Tibial nerve (tissue), 4 donors: ENCODE measurements at regions not wholly inside any gene's neighbourhood (a gene's known extent, or its start where the extent isn't known, plus 50 kb on each side); places are given as distances from the start of the nearest gene placed in this dataset.

Source experiments
- DNase-seq, 2 donors: peaks; one replicate each; pipeline ENCODE4 v3.0.0-alpha.2; 2019; ENCODE audit warnings: low spot score in 2 of 2
- H3K27ac ChIP-seq, 4 donors: fragments of 200-600 bp; sonication (generic) in 3 of 4; one replicate each; pipeline ENCODE4 v1.5.1; 2017 to 2019; ENCODE audit warnings: mild to moderate bottlenecking in 1 of 4
- H3K27me3 ChIP-seq, 2 donors: fragments of 200-600 bp; sonication (generic) in 1 of 2; one replicate each; pipeline versions ENCODE4 v1.5.1 to v1.6.0; 2017 to 2019
- H3K36me3 ChIP-seq, 3 donors: fragments of 200-600 bp; sonication (generic); one replicate each; pipeline ENCODE4 v1.5.1; 2018 to 2019
- H3K4me1 ChIP-seq, 4 donors: fragments of 200-600 bp; sonication (generic) in 3 of 4; one replicate each; pipeline ENCODE4 v1.5.1; 2017 to 2019
- H3K4me3 ChIP-seq, 4 donors: fragments of 200-600 bp; sonication (generic) in 3 of 4; one replicate each; pipeline ENCODE4 v1.5.1; 2017 to 2019; ENCODE audit warnings: mild to moderate bottlenecking in 1 of 4, moderate library complexity in 1 of 4
- H3K9me3 ChIP-seq, 4 donors: fragments of 200-600 bp; sonication (generic) in 3 of 4; one replicate each; pipeline ENCODE4 v1.5.1; 2017 to 2019
- CTCF ChIP-seq, 5 experiments: fragments of 200-600 bp in 3 of 5; fragments of 450-650 bp in 2 of 5; sonication (generic) in 3 of 5; IDR thresholded peaks; one replicate each; pipeline ENCODE4 v1.5.1; 2016 to 2019; ENCODE audit warnings: antibody characterized with exemption in 5 of 5, mild to moderate bottlenecking in 3 of 5, moderate library complexity in 2 of 5
- EP300 ChIP-seq, 2 donors: sonication (generic); formaldehyde crosslinking; IDR thresholded peaks; one replicate each; pipeline ENCODE4 v1.6.1; 2017; ENCODE audit warnings: antibody characterized with exemption in 2 of 2, mild to moderate bottlenecking in 1 of 2
- POLR2A ChIP-seq, 2 donors: fragments of 450-650 bp; IDR thresholded peaks; one replicate each; pipeline ENCODE4 v1.6.1; 2017; ENCODE audit warnings: antibody characterized with exemption in 2 of 2, mild to moderate bottlenecking in 2 of 2, moderate library complexity in 2 of 2
- WGBS, 2 donors: methylation state at CpG; one replicate each; pipeline ENCODE4 v1.1.5; 2018; 5-methylcytosine and 5-hydroxymethylcytosine counted together

GRCh38 chr10:118513174-118513573, 82.3 kb downstream of the PRLHR start:
- Histone ChIP-seq H3K9me3 (peaks cover 0 to 6% (median 0%) of the 10 kb centered on the region in 4 donors), H3K36me3 (no peaks in the 10 kb centered on the region), H3K27ac (no peak overlapping the region), H3K4me3 (no peak overlapping the region), H3K4me1 (no peaks in the 10 kb centered on the region), H3K27me3 (no peaks in the 10 kb centered on the region)
- DNase-seq: no peak
- 73 to 80% methylated on average over 3 of the region's 3 CpGs for WGBS, 2 donors
- TF ChIP-seq EP300 (IDR thresholded peaks at IDR 0.05) (no peak), POLR2A (IDR thresholded peaks at IDR 0.05) (no peak), CTCF (IDR thresholded peaks at IDR 0.05) (no peak)

GRCh38 chr10:118511711-118512110, 83.7 kb downstream of the PRLHR start:
- H3K27ac ChIP-seq: no peak overlapping the region
- H3K4me1 ChIP-seq: no peaks in the 10 kb centered on the region
- no peak overlapping the region for H3K4me3 ChIP-seq
- no peaks in the 10 kb centered on the region for H3K36me3 ChIP-seq
- H3K27me3 ChIP-seq: no peaks in the 10 kb centered on the region
- 65 to 72% methylated on average over 2 of the region's 2 CpGs for WGBS, 2 donors
- TF ChIP-seq EP300 (IDR thresholded peaks at IDR 0.05) (peak in 1 of 2 donors; percentile 38), CTCF (IDR thresholded peaks at IDR 0.05) (no peak), POLR2A (IDR thresholded peaks at IDR 0.05) (no peak)
- DNase-seq: no peak
- no peaks in the 10 kb centered on the region for H3K9me3 ChIP-seq

- no peak for TF ChIP-seq EP300 (IDR thresholded peaks at IDR 0.05)
- no peak for TF ChIP-seq CTCF (IDR thresholded peaks at IDR 0.05)
- no peak for TF ChIP-seq POLR2A (IDR thresholded peaks at IDR 0.05)
- 54 to 56% methylated on average over 1 of the region's 1 CpG for WGBS, 2 donors
- H3K27ac ChIP-seq: no peak overlapping the region
- no peaks in the 10 kb centered on the region for H3K27me3 ChIP-seq
- no peak for DNase-seq
- no peak overlapping the region for H3K4me3 ChIP-seq
- H3K9me3 ChIP-seq: no peaks in the 10 kb centered on the region
- H3K4me1 ChIP-seq: no peaks in the 10 kb centered on the region
- no peaks in the 10 kb centered on the region for H3K36me3 ChIP-seq
Observed at GRCh38 chr10:118508863-118509262, 86.6 kb downstream of the PRLHR start.

GRCh38 chr10:118508355-118508754, 87.1 kb downstream of the PRLHR start:
- TF ChIP-seq CTCF (IDR thresholded peaks at IDR 0.05) (no peak), POLR2A (IDR thresholded peaks at IDR 0.05) (no peak), EP300 (IDR thresholded peaks at IDR 0.05) (no peak)
- 91% methylated on average over 2 of the region's 2 CpGs for WGBS, 2 donors
- DNase-seq: no peak

GRCh38 chr10:118506671-118507590, 88.5 kb downstream of the PRLHR start:
- WGBS, 2 donors: 67 to 77% methylated on average over 7 of the region's 7 CpGs
- H3K27me3 ChIP-seq: no peaks in the 10 kb centered on the region

More at GRCh38 chr10:118508355-118508754, 87.1 kb downstream of the PRLHR start:
- Histone ChIP-seq H3K9me3 (no peaks in the 10 kb centered on the region), H3K27ac (no peak overlapping the region), H3K27me3 (no peaks in the 10 kb centered on the region), H3K4me1 (no peaks in the 10 kb centered on the region), H3K4me3 (no peak overlapping the region), H3K36me3 (no peaks in the 10 kb centered on the region)

More at GRCh38 chr10:118506671-118507590, 88.5 kb downstream of the PRLHR start:
- Histone ChIP-seq H3K27ac (no peak overlapping the region), H3K4me1 (no peaks in the 10 kb centered on the region), H3K4me3 (no peak overlapping the region), H3K9me3 (no peaks in the 10 kb centered on the region), H3K36me3 (no peaks in the 10 kb centered on the region)
- no peak for DNase-seq
- no peak for TF ChIP-seq CTCF (IDR thresholded peaks at IDR 0.05)
- no peak for TF ChIP-seq POLR2A (IDR thresholded peaks at IDR 0.05)
- no peak for TF ChIP-seq EP300 (IDR thresholded peaks at IDR 0.05)
